ENCODE measurements at regions not wholly inside any gene's neighbourhood (a gene's known extent, or its start where the extent isn't known, plus 50 kb on each side); places are given as distances from the start of the nearest gene placed in this dataset.
"Not testable (repeated sequence)": the region's sequence is repeated elsewhere in the genome, so short reads cannot be mapped to it uniquely, and the experiment has no call there.

DNA sequence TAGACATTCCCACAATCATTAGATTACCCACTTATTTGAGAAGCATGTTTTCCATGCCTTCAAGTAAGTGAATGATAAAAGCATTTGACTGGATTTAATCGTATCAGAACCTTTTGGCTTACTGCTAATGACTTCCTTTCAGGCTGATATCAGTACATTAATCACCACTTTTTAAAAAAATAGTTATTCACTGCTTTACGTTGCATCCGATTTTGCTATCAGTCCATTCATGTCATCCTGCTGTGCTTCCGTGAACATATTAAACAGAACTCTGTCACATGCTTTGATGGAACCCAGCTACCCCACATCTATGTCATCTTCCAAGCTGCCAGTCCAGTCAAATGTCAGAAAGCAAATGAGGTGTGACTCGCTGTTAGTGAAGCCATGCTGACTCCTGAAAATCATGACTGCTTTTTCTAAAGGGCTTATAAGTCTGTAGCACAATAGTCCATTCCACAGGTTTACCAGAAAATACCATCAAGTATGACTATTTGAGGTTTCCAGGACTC, 440.9 kb downstream of the IRS2 start:
- in situ Hi-C loops (cut with MboI; ENCODE audit: low sequenced_read_pairs), result no loop called here

DNA sequence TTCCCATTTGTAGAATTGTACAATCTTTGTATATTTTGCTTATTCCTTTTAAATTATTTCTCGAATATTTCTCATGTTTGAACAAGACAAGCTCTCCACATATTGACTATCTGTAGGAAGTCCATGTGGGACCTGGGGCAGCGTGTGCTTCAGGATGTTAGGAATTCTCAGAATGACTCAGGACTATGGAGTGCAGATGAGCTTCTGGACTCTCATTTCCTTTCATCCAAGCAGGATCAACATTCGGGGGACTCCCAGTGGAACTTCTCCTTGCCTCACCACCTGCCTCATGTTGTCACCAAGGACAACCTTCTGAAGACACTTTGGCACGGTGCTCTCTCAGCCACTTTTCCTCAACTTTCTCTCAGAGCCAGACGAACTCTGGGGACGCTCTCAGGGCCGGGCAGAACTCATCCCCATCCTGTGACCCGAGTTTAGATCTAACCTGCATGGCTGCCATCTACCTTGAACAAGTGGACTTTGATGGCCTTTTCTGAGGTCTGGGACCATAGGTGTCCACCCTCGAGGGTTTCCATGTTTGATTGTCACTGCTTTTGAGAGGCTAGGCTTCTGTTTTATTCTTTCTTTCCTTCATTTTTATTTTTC, 441.7 kb downstream of the IRS2 start:
- in situ Hi-C loops (cut with MboI; ENCODE audit: low sequenced_read_pairs), result no loop called here

DNA sequence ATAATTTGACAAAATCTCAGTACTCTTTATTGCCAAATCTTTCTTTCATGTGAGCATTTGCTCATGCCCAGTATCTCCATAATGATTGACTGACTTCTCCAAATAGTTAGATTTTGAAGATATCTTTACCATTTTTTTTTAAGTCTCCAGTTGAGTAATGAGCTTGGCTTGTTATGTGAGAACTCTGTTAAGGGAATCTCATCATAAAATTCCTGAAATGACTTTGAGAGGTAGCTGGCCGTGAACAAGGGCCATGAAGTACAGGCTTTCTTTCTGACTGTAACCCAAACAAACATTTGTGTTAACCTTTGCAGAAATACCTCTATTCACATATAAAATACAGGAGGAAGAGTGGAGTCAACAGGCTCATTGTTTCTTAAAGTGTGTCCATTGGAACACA, 449.7 kb downstream of the IRS2 start:
- in situ Hi-C loops (cut with MboI; ENCODE audit: low sequenced_read_pairs), result no loop called here

DNA sequence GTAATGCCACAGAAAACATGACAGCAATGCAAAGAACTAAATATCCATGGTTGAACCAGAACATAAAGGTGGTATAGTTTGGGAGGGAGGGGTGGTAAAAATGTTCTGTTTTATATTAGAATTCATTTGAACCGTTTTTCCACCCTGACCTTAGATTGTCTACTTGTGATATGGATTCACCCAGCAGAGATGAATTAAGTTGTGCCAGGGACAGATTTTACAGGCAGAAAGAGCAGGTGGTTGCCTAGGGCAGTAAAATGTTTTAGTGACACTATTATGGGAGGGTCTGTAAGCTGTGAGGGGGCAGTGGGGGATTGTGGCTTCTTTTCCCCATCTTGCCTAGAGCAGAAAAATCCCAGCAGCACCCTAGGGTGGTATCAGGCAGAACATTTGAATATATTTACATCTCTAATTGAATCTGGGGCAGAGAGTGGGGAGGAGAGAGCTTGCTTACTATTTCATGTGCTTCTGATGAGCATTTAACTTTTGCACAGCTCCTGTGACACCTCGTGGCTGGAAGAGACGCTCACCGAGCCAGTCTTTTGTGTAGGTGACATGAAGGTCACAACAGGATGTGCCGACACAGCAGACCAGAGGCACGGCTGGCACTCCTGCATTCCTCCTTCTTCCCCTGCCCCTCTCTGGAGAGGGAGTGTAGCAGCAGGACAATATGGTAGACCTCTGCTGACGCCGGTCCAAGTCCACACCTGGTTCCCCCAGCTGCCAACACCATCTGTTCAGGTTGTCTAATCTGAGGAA, 452.3 kb downstream of the IRS2 start:
- in situ Hi-C loops (cut with MboI; ENCODE audit: low sequenced_read_pairs), result no loop called here

DNA sequence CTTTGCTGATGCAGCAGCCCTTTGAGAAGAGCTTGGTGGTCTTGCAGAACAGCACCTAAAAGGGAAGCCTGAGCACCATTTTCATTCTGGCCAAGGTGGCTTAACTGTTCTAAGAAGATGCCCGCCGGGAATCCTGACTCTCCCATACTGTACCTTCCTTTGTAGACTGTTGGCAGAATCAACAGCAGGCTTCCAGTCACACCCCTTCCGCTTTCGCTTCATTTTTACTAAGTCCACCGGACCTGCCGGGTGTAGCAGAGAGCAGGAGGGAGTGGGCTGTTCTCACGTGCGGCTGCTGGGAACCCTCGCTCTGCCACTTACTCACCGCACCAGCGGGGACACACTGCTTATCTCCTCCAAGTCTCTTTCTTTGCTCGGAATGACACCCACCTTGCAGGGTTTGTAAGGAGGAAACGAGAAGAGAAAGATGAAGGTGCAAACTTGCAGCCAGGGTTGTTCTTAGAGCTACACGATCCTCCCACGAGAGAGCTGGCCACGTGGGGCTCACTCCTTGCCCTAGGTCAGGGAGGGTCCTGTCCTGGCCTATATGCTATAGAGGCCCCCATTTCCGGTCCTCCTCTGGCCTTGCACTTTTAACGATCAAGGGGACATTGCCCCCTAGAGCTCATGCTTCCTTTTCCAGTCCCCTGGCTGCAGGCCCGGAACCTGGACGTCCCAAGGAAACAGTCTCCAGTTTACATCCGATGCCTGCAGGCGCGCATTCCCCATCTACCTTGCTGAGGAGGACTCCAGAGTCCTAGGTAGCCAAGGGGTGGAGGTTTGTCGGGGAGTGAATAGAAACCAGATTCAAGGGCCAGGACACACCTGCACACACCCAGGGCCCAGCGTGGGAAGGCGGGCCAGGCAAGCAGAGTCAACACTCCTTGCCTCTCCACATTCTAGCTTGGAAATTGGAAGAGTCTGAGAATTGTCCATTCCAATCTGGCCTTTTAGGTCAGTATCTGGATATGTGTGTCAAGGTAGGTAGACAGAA, 453.6 kb downstream of the IRS2 start:
- in situ Hi-C loops (cut with MboI; ENCODE audit: low sequenced_read_pairs), result no loop called here

DNA sequence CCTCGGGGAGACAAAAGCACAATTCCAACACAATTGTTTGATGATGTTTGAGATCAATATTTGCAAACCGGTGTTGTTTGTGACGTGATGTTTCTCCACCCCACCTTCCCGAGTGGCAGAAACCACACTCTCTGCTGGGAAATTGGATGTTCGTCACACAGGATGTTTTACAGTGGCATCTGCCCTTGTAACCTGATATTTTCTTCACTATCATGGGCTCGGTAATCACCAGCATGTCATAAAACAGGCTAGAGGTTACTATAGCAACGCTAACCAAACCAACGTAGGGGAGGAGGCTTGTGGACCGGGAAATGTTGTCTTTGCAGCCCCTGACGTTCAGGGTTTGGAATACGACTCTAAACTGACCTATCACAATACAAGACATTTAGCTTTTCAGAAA, 454.5 kb downstream of the IRS2 start:
- in situ Hi-C loops (cut with MboI; ENCODE audit: low sequenced_read_pairs), result no loop called here

DNA sequence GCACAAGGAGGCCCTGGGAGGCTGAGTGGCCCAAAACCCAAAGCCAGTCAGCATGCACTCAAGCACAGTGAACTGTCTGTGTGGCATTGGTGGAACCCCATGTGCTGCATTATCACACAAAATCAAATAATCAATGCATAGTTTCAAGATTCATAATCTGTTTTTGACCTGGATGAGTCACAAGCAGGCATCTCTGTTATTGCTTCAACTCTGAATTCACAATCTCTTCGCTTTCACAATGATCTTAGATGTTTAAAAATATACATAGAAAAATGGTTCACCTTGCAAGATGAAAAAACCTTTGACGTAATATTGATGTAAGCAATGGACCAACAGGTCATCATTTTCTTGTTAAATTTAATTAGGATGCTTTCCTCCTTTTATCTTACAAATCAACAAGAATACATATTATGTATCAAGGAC, 455.4 kb downstream of the IRS2 start:
- in situ Hi-C loops (cut with MboI; ENCODE audit: low sequenced_read_pairs), result no loop called here

DNA sequence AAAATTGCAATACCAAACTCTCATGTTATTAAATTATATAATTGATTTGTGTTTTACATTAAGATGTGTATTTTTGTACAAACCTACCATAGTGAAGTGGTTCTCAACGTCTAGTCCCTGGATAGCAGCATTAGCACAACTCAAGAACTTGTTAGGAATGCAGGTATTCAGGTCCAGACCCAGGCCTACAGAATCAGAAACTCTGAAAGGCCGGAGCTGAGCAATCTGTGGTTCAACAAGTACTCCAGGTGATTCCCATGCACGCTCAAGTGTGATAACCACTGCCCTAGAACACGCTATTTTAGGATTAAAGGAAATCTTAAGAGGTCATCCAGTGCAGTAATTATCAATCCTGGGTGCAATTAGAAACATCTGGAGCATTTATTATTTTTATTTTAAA, 456.3 kb downstream of the IRS2 start:
- in situ Hi-C loops (cut with MboI; ENCODE audit: low sequenced_read_pairs), result no loop called here

DNA sequence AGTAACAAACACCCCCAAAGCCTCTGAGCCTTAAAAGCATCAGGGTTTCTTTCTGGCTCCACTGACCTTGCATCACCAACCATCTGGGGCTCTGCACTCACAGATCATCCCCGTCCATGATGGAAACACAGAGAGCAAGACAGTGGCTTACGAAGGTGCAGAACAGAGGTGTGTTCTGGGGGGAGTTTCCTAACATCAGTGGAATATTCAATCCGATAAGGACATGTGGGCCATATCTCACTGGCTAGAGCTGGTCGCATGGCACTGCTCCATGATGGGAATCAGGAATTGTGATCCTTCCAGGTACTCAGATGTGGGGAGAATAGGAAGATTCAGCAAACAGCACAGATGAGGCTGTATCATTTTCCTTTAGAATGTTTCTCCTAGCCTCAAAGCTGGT, 457.2 kb downstream of the IRS2 start:
- in situ Hi-C loops (cut with MboI; ENCODE audit: low sequenced_read_pairs), result no loop called here

DNA sequence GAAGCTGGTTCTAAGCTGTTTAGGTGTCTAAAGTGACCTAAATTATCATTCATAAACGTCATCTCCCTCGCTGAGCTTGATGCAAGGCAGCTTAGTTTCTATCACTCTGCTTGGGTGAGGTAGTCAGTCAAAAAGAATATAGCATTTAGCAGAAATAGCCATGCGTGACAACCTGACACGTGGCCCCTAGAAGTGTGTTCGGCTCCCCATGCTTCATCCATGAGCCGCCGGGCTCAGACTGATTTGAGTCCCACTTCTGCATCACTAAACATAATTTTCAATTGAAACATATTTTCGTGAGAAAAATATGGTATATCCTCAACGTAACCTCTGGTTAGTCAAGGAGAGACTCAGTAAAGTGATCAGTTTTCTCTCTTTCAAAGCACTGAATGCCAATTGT, 459.8 kb downstream of the IRS2 start:
- in situ Hi-C loops (cut with MboI; ENCODE audit: low sequenced_read_pairs), result no loop called here

DNA sequence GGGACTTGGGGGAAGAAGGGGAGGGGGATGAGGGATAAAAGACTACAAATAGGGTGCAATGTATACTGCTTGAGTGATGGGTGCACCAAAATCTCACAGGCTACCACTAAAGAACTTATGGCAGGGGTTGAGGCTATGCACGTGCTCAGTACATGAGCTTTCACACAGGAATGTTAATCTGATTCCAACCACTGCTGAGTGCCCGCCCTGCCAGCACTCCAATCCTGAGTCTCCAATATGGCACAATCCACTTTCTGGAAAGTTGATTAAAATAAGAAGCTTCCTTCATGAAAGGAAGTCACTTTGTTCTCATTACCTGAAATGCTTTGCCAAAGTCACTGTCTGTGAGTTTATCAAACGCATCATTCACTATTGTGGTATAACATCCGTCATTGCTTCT, 463.0 kb downstream of the IRS2 start:
- in situ Hi-C loops (cut with MboI; ENCODE audit: low sequenced_read_pairs), result no loop called here

DNA sequence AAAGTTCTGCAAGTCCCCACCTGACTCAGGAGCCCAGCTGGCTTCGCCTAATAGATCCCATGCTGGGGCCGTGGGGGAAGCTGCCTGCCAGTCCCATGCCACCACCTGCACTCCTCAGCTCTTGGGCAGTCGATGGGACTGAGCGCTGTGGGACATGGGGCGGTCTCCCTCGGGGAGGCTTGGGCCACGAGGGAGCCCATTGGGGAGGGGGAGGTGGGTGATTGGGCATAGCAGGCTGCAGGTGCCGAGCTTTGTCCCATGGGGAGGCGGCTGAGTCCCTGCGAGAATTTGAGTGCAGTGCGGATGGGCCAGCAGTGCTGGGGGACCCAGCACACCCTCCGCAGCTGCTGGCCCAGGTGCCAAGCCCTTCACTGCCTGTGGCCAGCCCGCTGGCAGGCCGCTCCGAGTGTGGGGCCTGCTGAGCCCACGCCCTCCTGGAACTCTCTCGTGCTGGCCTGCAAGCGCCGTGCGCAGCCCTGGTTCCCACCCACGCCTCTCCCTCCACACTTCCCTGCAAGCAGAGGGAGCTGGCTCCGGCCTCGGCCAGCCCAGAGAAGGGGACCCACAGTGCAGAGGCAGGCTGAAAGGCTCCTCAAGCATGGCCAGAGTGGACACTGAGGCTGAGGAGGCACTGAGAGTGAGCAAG, 467.3 kb downstream of the IRS2 start:
- in situ Hi-C loops (cut with MboI; ENCODE audit: low sequenced_read_pairs), result no loop called here

DNA sequence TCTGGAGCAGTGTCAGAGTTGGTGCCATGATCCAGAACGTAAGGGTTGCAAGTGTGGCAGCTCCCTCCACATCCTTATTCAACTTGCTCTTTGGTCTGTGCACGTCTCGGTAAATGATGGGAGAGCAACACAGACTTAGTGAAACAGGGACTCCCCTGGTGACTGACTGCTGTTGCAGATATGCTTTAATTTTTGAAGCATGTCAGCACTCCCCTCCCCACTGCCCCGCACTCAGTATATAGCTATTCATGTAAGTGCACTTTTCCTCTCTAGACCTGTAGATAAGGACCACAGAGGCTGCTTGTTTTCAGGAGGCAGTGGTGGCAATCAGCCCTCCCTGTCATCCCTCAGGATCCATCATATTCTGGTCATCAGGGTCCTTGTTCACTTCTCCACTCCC, 470.9 kb downstream of the IRS2 start:
- in situ Hi-C loops (cut with MboI; ENCODE audit: low sequenced_read_pairs), result no loop called here

DNA sequence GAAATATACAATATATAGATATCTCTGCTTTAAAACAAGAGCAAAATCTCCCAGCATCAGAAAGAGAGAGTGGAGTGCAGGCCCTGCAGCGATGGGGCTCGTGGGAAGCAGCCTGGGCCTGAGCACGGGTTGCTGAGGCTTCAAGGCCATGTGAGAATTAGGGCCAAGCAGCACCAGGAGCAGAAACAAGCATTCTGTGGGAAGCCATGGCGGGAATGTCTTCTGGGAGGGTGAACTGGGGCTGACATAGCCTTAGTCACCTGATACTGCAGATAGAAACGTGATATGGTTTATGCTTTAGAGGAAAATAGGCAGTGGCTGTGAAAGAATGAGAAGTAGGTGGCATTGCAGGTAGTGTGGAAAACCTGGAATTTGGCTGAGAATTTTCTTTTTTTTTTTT, 472.3 kb downstream of the IRS2 start:
- in situ Hi-C loops (cut with MboI; ENCODE audit: low sequenced_read_pairs), result no loop called here

DNA sequence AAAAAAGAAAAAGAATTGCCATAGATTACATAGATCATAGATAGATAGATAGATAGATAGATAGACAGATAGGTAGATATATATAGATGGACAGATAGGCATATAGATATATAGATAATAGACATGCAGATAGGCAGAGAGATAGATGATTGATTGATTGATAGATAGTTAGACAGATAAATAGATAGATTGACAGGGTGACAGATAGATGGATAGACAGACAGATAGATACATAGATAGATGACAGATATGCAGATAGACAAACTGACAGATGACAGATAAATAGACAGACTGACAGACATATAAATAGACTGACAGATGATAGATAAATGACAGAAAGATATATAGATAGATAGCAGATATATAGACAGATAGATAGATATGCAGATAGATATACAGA, 474.0 kb downstream of the IRS2 start:
- in situ Hi-C loops (cut with MboI; ENCODE audit: low sequenced_read_pairs), result no loop called here

DNA sequence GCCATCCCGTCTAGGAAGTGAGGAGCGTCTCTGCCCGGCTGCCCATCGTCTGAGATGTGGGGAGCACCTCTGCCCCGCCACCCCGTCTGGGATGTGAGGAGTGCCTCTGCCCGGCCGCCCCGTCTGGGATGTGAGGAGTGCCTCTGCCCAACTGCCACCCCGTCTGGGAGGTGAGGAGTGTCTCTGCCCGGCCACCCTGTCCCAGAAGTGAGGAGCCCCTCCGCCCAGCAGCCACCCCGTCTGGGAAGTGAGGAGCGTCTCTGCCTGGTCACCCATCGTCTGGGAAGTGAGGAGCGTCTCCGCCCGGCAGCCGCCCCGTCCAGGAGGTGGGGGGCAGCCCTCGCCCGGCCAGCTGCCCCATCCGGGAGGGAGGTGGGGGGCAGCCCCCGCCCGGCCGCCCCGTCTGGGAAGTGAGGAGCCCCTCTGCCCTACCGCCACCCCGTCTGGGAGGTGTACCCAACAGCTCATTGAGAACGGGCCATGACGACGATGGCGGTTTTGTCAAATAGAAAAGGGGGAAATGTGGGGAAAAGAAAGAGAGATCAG, 474.9 kb downstream of the IRS2 start:
- in situ Hi-C loops (cut with MboI; ENCODE audit: low sequenced_read_pairs), result not testable (repeated sequence)

DNA sequence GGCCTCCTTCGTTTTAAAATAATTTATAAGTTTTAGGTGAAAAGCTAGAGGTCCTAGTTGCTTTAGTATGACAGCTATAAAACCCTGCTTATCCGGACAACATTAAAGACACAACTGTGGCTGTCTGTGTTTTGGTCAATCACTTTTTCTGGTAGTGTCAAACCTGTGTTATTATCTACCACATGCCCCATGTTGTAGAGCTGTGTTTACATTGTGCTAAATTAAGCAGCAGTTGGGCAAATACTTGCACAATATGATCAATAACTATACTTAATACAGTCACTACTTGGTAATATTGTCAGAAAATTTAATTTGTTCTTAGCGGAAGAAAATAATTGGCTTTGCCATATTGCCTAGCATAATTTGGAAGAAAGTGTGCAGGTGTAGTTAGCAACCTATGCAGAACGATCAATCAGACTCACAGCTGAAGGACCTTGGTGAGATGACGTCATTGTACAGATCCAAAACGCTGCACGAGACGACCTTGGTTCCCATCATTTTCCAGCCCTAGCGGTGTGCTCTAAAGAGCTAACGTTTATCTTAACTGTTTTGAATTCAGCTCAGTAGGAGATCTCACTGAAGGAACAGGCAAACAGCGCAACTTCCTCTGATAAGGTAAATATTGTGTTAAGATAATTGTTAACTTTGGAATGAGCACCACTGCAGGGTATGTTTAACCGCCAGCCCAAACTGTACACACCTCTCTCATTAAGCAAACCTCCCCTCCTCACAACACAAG, 476.6 kb downstream of the IRS2 start:
- in situ Hi-C loops (cut with MboI; ENCODE audit: low sequenced_read_pairs), result no loop called here

DNA sequence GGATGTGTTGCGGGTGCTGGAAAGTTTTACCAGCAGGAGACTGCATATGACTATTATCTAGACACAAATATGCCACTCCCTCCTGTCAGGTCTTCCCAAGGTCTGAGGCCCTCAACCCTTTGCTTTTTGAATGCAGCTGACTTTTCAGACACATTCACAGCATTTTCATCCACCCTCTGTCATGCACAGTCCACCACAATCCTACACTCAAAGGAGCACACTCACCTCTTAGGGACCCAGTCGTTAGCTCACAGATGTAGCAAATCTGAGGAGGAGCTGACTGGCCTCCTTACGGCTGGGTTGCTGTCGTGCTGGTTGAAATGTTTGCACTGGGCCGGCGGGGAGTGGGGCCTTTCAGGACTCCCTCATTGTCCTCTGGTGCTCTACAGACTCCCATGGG, 479.4 kb downstream of the IRS2 start:
- in situ Hi-C loops (cut with MboI; ENCODE audit: low sequenced_read_pairs), result no loop called here

DNA sequence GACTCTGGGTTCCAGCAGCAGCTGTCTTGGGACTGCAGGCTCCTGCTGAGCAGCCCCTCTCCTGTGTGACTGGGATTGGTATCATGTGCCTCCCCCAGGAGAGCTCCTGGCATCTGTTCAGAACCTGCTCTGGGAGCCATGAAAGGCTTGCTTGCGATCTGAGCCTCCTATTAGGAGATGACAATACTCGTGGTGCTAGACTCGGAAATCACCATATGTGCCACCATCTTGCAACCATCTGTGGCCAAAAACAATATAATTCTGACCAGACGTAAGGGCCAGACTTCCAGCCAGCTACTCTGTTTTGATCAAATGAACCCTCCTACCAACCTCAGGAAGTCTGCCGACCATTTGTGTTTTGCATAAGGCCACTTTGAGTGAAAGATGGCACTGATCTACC, 484.7 kb downstream of the IRS2 start:
- in situ Hi-C loops (cut with MboI; ENCODE audit: low sequenced_read_pairs), result no loop called here

DNA sequence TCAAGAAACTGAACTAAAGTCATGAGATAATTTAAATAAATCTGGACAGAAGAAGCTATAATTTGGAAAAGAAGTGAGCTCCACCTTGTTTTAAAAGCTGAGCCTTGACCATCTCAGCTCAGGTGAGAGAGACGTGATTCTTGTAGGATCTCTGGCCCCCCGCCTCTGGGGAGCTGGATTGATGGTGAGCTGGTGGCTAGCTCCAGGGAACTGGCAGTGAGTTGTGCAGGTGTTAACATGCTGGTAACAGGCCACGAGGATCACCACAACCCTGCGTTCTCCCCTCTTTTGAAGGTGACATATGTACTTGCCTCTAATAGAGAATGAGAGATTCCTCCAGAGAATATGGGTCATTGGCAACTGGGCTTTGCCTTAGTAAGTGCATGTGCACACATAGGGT, 485.1 kb downstream of the IRS2 start:
- in situ Hi-C loops (cut with MboI; ENCODE audit: low sequenced_read_pairs), result no loop called here

Data from HL-60/S4 (cell line).